ENCODE measurements at regions not wholly inside any gene's neighbourhood (a gene's known extent, or its start where the extent isn't known, plus 50 kb on each side); places are given as distances from the start of the nearest gene placed in this dataset.

GRCh38 chr5:124602925-124603650 is 143.4 kb downstream of the ZNF608 start:
- no peak for TF ChIP-seq EZH2 (IDR thresholded peaks at IDR 0.05; ENCODE audit: insufficient read depth, poor library complexity, severe bottlenecking)
- TF ChIP-seq EZH2phosphoT487 (IDR thresholded peaks at IDR 0.05; ENCODE audit: insufficient read depth, low read depth), result no peak
